ENCODE measurements at regions not wholly inside any gene's neighbourhood (a gene's known extent, or its start where the extent isn't known, plus 50 kb on each side); places are given as distances from the start of the nearest gene placed in this dataset.
"Not testable (repeated sequence)": the region's sequence is repeated elsewhere in the genome, so short reads cannot be mapped to it uniquely, and the experiment has no call there.

GRCh38 chr1:208977638-208978256 lies 605.8 kb upstream of the CAMK1G start:
- DNase-seq = no peak

- no peak for DNase-seq
These were observed 603.7 kb upstream of the CAMK1G start for GRCh38 chr1:208979776-208980175.

- DNase-seq = no peak
These were observed 602.9 kb upstream of the CAMK1G start for GRCh38 chr1:208980605-208981004.

- DNase-seq = no peak
These were observed 598.3 kb upstream of the CAMK1G start for GRCh38 chr1:208985231-208985630.

DNA sequence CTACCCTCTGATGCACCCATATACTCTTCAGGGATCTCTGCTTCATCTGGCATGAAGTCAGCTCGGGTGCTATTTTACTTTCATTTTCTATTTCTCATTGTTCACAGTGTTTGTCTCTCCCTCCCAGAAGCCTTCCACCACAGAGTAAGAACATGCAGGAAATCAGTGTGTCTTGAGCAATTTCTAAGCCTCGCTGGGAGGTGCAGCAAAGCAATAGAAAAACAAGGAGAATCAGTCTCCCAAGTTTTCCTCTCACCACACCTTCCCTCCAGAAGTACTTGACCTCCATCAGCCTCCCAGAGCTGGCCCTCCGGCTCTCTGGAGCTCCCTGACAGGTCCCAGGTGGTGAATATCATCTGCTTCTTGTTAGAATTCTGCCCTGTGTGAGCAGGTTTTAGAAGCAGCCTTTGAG lies 594.7 kb upstream of the CAMK1G start:
- DNase-seq = no peak

DNA sequence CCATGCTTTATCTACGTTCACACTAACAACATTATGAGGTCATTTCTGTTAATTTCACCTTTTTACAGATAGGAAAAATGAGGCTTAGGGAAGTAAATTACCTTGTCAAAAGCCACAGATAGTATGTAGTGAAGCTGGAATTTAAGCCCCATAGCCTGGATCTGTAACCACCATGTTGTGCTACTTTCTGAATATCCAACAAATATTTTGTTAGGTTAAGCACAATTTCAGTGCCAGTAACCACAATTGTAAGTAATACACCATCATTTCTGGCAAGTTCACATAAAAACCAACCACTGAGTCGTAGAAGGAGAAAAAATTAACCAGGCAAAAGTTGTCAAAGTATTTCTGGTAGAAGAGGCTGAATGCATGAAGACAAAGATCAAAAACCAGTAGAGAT lies 593.1 kb upstream of the CAMK1G start:
- DNase-seq = no peak

DNA sequence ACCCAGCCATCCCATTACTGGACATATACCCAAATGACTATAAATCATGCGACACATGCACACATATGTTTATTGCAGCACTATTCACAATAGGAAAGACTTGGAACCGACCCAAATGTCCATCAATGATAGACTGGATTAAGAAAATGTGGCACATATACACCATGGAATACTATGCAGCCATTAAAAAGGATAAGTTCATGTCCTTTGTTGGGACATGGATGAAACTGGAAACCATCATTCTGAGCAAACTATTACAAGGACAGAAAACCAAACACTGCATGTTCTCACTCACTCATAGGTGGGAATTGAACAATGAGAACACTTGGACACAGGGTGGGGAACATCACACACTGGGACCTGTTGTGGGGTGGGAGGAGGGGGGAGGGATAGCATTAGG lies 586.5 kb upstream of the CAMK1G start:
- DNase-seq = not testable (repeated sequence)

DNA sequence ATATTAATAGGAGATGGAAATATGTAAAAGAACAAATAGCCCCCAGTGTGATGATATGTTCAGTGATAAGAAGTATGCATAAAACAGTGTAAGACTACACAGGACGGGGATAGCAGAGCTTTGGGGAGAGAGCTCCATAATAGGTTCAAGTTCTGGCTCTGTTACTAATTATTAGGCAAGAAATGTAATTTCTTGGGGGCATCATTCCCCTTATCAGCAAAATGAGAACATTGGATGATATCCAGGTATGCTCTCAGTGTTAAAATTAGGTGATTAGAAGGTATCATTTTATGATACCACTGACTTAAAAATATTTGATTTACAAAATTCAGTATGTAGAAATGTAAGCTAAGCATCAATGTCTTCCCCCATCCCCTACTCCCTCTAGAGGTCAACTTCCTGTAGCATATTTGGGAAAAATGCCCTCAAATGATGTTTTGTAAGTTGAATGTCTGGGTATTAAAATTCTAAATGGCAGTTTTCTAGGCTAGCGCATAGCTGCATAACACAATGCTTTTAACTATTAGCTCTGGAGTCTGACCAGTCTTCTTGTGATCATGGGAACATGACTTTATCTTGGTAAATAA lies 585.7 kb upstream of the CAMK1G start:
- DNase-seq = no peak

- no peak for DNase-seq
These were observed 574.9 kb upstream of the CAMK1G start for GRCh38 chr1:209008586-209008985.

- DNase-seq = no peak
These were observed 572.9 kb upstream of the CAMK1G start for GRCh38 chr1:209010475-209011230.

DNA sequence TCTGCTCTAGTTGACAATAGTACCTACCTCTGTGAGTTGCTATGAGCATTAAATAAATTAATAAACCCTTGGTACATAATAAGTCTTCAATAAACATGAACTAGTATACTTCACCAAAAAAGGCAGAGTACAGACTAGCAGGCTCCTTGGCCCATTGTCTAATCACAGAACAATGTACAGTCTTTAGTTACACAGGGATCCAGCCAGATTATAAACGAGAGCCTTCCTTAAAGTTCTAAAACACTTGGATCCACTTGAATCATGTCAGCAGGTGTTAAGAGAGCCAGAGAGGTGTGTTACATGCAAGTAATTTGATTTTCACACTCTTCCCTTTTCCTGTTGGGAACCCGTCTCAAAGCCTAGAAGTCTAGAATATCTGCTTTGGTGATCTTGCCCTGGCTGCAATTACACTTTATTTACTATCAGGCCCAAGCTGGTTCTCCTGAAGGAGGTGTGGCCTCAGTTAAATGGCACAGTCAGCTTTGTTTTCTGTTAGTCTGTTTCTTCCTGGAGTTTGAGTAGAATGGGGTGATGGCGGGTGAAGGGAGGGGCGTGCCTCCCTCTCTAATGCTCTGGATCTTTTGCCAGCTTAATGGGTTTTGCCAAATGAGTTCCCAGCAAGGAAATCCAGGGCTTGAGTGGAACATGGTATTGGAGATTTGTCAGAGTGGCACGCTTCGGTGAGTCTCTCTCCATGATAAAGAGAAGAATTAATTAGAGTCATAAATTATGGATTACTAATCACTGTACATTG lies 570.9 kb upstream of the CAMK1G start:
- no peak for DNase-seq

GRCh38 chr1:209015092-209015491 lies 568.4 kb upstream of the CAMK1G start:
- no peak for DNase-seq

- no peak for DNase-seq
These were observed 561.9 kb upstream of the CAMK1G start for GRCh38 chr1:209021622-209022021.

DNA sequence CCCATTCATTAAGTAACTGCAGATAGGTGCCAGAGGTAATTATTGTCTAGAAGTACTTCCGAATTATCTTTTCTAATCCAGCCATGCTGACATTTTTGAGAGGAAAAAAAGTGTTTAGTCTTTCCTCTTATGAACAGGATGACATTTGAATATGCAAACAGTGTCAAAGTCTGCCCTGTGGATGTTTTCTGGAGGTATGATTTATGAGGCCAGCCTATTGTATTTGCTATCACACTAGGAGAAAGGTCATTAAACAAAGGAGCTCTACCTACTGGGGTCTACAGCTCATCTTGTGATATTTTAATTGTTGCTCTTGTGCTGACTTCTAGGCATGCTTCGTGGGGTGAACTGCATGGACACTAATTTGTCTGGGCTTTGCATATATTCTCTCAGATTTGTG lies 559.7 kb upstream of the CAMK1G start:
- no peak for DNase-seq

GRCh38 chr1:209029737-209030136 lies 553.8 kb upstream of the CAMK1G start:
- DNase-seq = no peak

- no peak for DNase-seq
These were observed 552.9 kb upstream of the CAMK1G start for GRCh38 chr1:209030454-209031167.

- DNase-seq = no peak
These were observed 546.5 kb upstream of the CAMK1G start for GRCh38 chr1:209037064-209037463.

DNA sequence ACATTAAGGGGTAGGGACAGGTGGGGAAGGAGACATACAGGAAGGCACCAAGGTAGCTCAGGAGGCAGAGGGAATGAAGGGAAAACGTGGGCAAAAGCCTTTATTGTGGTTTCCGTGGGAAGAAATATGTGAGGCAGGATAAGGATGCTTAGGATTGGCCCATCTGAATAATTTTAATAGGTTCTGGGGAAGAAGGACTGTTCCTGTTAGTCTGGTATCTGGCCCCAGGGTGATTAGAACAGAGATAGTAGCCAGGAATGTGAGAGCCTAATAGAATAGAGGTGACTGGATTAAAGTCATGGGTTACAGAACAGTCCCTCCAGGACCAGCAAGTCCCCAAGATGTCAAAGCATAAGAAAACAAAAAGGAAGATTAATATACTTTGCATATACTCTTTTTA lies 545.2 kb upstream of the CAMK1G start:
- no peak for DNase-seq

GRCh38 chr1:209038735-209039134 lies 544.8 kb upstream of the CAMK1G start:
- no peak for DNase-seq

GRCh38 chr1:209040351-209040750 lies 543.2 kb upstream of the CAMK1G start:
- DNase-seq = no peak

GRCh38 chr1:209041927-209042326 lies 541.6 kb upstream of the CAMK1G start:
- DNase-seq = no peak

DNA sequence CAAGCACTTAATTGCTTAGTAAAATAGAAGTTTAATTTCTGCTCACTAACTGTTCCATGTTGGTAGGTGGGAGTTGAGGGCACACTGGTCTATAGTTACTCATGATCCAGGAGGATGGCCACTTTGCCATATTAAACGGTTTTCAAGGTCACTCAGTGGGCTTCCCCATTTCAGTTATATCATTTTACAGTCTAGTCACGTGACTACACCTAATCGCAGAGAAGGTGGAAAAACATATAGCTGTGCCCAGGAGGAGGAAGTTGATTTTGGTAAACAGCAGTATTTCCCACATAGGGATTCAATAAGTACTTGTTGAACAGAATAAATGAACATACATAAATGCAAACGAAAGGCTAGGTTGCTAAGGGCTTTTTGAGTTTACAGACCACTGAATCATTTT lies 541.1 kb upstream of the CAMK1G start:
- no peak for DNase-seq

All from activated gamma-delta T cell treated with Interleukin-2 at 50 U/mL for 16 hours (primary cell).